GM18520 (cell line): ENCODE measurements at regions not wholly inside any gene's neighbourhood (a gene's known extent, or its start where the extent isn't known, plus 50 kb on each side); places are given as distances from the start of the nearest gene placed in this dataset.
"Not testable (repeated sequence)": the region's sequence is repeated elsewhere in the genome, so short reads cannot be mapped to it uniquely, and the experiment has no call there.

Experiments
- ATAC-seq: cut with Tn5 transposase; IDR thresholded peaks from one replicate; pipeline ENCODE4 v1.9.1; 2021; ENCODE audit not compliant: unreplicated experiment

- peak; percentile 67 for ATAC-seq
These were observed 478.5 kb upstream of the SMARCA2 start for GRCh38 chr9:1536522-1537170.

GRCh38 chr9:1538301-1538700 lies 476.8 kb upstream of the SMARCA2 start:
- ATAC-seq = no peak

- no peak for ATAC-seq
These were observed 475.9 kb upstream of the SMARCA2 start for GRCh38 chr9:1539216-1539615.

DNA sequence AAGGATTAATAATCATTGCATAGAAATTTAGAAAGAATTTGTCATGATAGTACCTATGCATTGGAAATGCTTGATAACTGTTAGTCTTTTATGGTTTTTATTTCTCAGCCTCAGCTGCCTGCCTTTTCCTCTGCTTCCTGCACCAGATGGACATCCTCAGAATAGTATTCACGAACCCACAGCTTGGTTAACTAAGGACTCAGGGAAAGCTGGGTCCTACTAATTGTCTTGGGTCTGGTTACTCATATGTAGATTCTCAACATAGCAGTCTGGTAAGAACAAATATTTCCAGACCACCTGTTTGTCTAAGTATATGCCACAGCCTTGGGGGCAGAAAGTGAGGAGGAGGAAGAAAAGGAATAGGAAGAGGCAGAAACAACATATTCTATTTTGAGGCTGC lies 464.5 kb upstream of the SMARCA2 start:
- no peak for ATAC-seq

DNA sequence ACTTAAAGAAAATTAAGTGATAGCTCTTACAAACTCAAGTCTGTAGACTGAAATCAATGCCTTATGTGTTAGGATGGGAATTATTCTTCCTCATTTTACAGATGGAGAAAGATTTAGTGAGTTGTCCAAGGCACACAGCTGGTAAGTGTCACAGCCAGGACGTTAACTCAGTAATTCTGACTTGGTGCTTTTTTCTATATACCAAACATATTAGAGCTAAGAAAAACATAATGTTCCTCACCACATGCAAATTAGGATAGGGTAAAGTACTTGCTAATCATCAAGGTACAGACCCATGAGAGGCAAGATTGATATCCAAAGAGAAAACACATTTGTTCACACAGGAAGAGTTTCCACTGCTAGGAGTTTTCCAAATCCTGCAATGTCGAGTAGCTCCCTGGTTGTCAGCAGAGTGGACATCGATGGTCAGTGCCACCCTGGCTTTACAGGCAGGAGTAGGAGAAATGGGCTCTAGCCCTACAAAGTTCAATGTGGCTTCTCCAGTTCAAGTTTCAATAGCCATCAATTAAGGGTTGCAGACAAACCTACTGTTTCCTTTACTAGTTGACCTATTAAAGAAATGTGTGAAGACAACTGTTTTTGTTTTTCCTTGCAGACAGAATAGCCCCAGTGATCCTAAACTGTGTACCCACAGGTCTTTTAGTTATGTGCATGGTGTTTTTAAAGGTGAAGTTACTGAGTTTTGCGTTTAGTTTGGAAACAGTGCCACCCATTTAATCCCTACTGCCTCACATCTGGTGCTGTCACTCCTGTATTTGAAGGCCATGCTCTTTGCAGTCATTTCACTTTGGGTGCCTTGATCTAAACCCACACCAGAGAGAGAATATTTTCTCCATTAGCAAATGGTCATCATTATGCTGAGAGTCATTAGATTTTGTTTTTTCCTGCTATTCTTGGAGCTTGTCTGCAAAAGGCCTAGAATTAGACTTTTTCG lies 460.8 kb upstream of the SMARCA2 start:
- ATAC-seq = peak; percentile 59

DNA sequence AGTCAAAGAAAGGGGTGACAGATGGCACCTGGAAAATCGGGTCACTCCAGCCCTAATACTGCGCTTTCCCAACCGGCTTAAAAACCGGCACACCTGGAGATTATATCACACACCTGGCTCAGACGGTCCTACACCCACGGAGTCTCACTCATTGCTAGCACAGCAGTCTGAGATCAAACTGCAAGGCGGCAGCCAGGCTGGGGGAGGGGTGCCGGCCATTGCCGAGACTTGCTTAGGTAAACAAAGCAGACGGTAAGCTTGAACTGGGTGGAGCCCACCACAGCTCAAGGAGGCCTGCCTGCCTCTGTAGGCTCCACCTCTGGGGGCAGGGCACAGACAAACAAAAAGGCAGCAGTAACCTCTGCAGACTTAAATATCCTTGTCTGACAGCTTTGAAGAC lies 456.5 kb upstream of the SMARCA2 start:
- not testable (repeated sequence) for ATAC-seq

DNA sequence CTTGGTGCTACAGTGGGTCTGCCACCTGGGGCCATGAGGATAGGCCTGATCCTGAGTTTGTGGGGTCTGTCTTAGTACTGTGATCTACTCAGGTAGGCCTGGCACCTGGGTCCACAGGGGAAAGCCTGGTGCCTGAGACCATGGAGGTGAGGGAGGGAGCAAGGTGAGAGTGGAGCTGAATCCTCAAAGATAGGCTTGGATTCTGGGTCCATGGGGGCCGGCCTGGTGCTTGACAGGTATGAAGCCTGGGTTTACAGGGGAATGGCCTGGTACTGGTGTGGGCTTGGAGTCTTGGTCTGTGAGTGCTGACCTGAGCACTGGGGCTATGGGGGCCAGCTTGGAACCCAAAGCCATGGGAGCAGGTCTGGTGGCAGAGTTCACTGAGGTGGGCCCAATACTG lies 439.2 kb upstream of the SMARCA2 start:
- no peak for ATAC-seq

GRCh38 chr9:1580215-1580614 lies 434.9 kb upstream of the SMARCA2 start:
- no peak for ATAC-seq

DNA sequence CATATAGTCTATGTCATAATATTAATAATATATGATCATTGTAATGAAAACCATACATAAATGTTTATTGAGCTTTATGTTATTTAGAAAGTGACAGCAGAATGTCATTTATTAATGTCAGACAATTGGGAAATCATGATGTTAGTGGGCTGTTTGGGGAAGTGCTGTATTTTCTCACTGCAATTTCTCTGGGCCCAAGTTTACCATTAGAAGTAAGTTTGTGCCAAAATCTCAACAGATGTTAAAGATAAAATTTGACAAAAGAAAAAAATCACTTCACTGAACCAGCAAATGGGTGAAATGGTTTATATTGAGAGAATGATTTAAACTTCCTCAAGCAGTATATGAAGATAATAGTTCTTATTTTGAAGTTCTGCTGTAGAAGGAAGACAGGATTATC lies 433.2 kb upstream of the SMARCA2 start:
- ATAC-seq = no peak

DNA sequence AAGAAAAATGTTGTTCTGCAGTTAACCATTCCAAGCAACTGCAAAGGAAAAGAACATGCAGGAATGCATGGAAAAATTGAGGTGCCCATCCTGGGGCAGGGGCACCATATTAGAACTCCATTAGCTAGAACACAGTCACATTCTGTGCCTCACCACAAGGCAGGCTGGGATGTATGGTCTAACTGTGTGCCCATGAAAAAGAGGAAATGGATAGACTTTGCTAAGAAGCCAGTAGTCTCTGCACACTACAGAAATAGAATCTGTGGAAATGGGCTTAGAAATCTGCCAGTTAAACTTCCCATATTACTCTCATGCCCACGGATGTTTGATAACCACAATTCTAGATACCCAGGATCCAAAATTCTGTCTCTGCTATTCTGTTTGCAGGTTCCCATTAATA lies 423.8 kb upstream of the SMARCA2 start:
- no peak for ATAC-seq

DNA sequence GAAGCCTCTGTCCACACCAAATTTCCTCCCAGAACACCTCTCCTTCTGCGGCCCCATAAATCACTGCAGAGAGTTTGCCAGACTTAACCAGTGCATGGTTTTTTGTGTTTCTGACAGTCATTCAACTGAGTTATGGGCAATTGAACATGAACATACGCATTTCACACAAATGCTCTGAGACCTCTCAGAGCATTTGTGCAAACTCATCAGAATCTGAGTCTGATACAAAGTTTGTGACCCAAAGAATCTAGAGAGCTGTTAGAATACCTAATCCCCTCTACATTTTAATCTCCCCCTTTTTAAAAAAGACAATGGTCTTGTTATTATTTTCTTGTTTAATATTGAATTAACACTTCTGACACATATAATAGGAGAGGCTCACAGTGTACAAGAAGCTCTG lies 416.9 kb upstream of the SMARCA2 start:
- no peak for ATAC-seq

DNA sequence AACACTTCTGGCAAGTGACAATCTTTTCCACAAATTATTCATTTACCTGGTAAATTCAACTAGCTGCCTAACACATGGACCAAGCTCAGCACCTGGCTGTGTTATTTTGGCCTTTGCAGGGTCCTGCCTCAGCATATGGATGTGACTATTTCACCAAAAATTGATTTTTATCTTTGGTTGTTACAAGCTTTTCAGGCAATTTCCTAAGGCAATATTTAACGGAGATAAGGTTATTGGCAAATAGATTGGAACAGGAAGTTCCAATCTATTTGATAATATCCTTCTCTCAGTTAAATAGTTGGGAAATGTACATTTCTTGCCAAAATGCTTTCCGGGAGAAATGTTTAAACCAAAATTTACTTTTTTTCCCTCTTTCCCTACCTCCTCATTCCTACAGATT lies 415.2 kb upstream of the SMARCA2 start:
- ATAC-seq = no peak

DNA sequence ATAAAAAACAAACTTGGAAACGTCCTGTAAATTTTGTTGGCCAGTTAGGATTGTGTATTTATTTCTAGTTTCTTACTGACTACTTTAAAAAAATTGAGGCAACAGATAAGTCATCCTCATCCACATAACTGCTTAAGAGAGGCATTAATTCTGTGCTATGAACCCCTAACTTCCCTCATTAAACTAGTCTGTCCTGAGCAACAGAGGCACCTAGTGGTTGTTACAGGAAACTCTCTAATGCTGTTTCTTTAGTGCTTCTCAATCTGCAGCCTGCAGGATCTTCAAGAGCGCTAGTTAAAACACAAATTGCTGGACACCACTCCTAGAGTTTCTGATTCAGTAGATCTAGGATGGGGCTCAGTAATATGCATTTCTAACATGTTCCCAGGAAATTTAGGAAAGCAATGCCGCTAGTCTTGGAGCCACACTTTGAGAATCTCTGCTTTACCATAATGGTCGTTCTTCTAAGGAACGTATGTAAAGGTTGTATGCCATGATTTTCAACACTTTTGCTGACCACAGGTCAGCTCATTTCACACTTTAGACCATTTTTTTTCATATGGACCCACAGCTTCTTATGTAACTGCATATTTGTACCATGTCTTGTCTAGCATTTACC lies 410.1 kb upstream of the SMARCA2 start:
- peak; percentile 58 for ATAC-seq

- no peak for ATAC-seq
These were observed 408.9 kb upstream of the SMARCA2 start for GRCh38 chr9:1606253-1606652.

- ATAC-seq = no peak
These were observed 402.3 kb upstream of the SMARCA2 start for GRCh38 chr9:1612886-1613285.

DNA sequence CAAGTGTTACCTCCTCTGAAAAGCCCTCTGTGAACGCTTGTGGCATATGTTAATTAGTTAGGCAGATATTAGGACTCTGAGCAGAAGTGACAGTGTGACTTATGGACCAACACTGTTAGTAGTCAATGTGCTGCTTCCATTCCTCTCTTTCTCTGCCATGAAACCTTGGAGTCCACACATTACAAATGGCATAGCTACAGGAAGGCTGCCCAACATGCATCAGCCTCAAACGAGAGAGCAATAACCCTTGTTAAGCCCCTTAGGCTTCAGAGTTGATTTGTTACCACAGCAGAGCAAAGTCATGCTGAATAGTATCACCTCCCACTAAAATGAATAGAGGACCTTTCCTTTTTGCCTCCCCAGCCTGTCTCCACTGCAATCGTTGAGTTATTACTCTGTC lies 397.7 kb upstream of the SMARCA2 start:
- no peak for ATAC-seq

DNA sequence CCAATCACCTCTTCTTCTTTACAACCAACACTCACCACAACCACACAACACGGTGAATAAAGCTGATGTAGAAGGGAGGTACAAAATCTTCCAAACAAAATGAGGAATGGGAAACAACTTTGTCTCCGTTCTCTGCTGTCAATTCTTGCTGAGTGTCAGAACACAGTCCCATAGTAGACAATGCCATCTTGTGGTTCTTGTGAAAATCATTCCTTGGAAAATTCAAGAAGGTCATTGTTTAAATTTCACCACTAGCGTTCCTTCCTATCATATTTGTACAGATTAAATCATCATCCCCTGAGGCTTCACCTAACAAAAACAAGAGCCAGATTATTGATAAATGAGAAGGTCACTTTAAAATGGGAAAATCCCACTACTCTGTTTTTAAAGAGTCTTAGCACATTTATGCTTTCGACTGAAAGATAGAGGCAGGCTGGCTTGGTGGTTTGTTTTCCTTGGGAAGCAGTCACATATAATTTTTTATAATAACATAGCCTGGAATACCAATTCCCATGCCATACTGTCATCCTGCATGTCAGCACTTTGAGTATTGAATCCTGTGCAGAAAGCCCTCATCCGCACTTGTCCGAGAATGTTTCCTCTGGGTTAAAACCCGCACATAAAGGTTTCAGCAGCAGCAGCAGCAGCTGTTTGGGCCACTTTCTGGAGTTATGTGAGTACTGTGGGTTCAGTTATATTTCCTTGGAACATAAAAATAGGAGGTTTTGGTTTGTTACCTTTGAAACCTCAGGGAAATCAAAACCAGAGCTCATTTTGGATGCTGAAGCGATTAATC lies 395.0 kb upstream of the SMARCA2 start:
- no peak for ATAC-seq

DNA sequence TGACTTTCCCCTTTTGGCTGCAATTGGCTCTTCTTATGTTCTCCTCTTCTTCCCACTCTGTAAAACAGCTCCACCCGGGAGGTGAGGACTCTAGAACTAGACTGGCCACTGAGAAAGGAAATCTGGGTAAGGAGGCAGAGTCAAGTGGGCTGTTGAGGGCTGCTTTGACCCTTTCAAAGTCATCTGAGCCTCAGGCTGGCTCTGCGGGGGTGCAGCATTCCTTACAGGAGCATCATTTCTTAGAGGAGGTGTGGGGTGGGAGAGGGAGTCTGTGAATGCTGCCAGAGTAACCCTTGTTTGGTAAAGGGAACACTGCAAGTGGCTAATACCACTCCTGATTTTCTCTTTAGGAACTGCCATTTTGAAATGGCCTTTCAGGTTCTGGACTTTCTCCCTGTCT lies 377.7 kb upstream of the SMARCA2 start:
- ATAC-seq = no peak

DNA sequence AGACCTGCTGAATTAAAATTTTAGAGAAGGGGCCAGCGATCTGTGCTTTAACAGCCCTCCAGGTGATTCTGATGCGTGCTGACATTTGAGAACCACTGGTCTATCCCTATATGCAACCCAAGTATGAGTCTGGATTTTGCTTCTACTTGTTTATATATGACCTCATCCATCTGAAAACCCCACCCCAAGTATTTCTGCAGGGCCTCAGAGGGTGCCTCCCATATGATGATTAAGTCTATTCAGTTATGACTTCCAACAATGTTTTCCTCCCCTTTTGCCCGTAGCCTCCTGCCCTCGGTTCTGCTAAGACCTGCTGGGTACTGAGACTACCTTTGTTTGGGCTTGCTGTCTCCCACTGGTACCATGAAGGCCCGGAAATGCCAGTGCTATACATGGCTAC lies 376.0 kb upstream of the SMARCA2 start:
- no peak for ATAC-seq

GRCh38 chr9:1647776-1648175 lies 367.4 kb upstream of the SMARCA2 start:
- ATAC-seq = no peak

- no peak for ATAC-seq
These were observed 361.9 kb upstream of the SMARCA2 start for GRCh38 chr9:1653282-1653681.
